Breast epithelium (tissue), 4 donors: ENCODE measurements at regions not wholly inside any gene's neighbourhood (a gene's known extent, or its start where the extent isn't known, plus 50 kb on each side); places are given as distances from the start of the nearest gene placed in this dataset.

Experiments
- DNase-seq, 2 donors: peaks; one replicate each; pipeline ENCODE4 v3.0.0-alpha.2; 2019; ENCODE audit warnings: low spot score in 2 of 2
- H3K27ac ChIP-seq, 2 donors: fragments of 200-600 bp; sonication (generic) in 1 of 2; one replicate each; pipeline ENCODE4 v1.5.1; 2016 to 2019; ENCODE audit warnings: mild to moderate bottlenecking in 1 of 2
- H3K27me3 ChIP-seq, 2 donors: fragments of 200-600 bp; sonication (generic) in 1 of 2; one replicate each; pipeline versions ENCODE4 v1.5.1 to v1.6.0; 2017 to 2019; ENCODE audit warnings: control low read depth in 1 of 2, mild to moderate bottlenecking in 1 of 2
- H3K36me3 ChIP-seq: fragments of 200-600 bp; one replicate; pipeline ENCODE4 v1.5.1; 2019
- H3K4me1 ChIP-seq, 2 donors: fragments of 200-600 bp; sonication (generic); one replicate each; pipeline ENCODE4 v1.5.1; 2016 to 2019; ENCODE audit warnings: control low read depth in 1 of 2
- H3K4me3 ChIP-seq, 3 donors: fragments of 200-600 bp; sonication (generic); 1 replicate in 2 of 3; 2 replicates in 1 of 3; pipeline ENCODE4 v1.5.1; 2016 to 2019; ENCODE audit warnings: mild to moderate bottlenecking in 3 of 3, moderate library complexity in 2 of 3
- H3K9me3 ChIP-seq, 2 donors: fragments of 200-600 bp; sonication (generic) in 1 of 2; one replicate each; pipeline ENCODE4 v1.5.1; 2016 to 2019; ENCODE audit warnings: control low read depth in 1 of 2
- POLR2A ChIP-seq: fragments of 450-650 bp; IDR thresholded peaks from one replicate; pipeline ENCODE4 v1.6.1; 2016; ENCODE audit warnings: antibody characterized with exemption, mild to moderate bottlenecking, moderate library complexity
- POLR2AphosphoS5 ChIP-seq, 3 donors: sonication (generic); formaldehyde crosslinking; IDR thresholded peaks; one replicate each; pipeline ENCODE4 v1.6.1; 2017; ENCODE audit warnings: antibody characterized with exemption in 3 of 3
- intact Hi-C: fragments of 100-400 bp; cut with DNase I; formaldehyde crosslinking; loops from one replicate; pipeline ENCODE4 v1.15.1; 2023; ENCODE audit warnings: low total_unique reads
- TF ChIP-seq, protein P1 (sequence below), 3 donors: fragments of 450-650 bp; IDR thresholded peaks; one replicate each; pipeline ENCODE4 v1.5.1; 2016 to 2017; ENCODE audit warnings: antibody characterized with exemption in 3 of 3, mild to moderate bottlenecking in 3 of 3, moderate library complexity in 3 of 3

GRCh38 chr10:8829592-8829991 is 775.1 kb downstream of the GATA3 start:
- TF ChIP-seq POLR2AphosphoS5 (IDR thresholded peaks at IDR 0.05) (no peak), POLR2A (no peak)
- TF ChIP-seq, protein P1, sequence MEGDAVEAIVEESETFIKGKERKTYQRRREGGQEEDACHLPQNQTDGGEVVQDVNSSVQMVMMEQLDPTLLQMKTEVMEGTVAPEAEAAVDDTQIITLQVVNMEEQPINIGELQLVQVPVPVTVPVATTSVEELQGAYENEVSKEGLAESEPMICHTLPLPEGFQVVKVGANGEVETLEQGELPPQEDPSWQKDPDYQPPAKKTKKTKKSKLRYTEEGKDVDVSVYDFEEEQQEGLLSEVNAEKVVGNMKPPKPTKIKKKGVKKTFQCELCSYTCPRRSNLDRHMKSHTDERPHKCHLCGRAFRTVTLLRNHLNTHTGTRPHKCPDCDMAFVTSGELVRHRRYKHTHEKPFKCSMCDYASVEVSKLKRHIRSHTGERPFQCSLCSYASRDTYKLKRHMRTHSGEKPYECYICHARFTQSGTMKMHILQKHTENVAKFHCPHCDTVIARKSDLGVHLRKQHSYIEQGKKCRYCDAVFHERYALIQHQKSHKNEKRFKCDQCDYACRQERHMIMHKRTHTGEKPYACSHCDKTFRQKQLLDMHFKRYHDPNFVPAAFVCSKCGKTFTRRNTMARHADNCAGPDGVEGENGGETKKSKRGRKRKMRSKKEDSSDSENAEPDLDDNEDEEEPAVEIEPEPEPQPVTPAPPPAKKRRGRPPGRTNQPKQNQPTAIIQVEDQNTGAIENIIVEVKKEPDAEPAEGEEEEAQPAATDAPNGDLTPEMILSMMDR (IDR thresholded peaks at IDR 0.05) = no peak
- no peak overlapping the region for H3K27ac ChIP-seq
- no peak overlapping the region for H3K4me3 ChIP-seq
- H3K27me3 ChIP-seq = no peaks in the 10 kb centered on the region
- DNase-seq = no peak
- no peaks in the 10 kb centered on the region for H3K36me3 ChIP-seq
- H3K9me3 ChIP-seq = no peaks in the 10 kb centered on the region
- intact Hi-C loops = no loop called here
- H3K4me1 ChIP-seq = no peaks in the 10 kb centered on the region

- Histone ChIP-seq H3K4me3 (no peak overlapping the region), H3K36me3 (no peaks in the 10 kb centered on the region), H3K27me3 (no peaks in the 10 kb centered on the region), H3K4me1 (no peaks in the 10 kb centered on the region), H3K9me3 (no peaks in the 10 kb centered on the region), H3K27ac (no peak overlapping the region)
- TF ChIP-seq POLR2A (no peak), POLR2AphosphoS5 (IDR thresholded peaks at IDR 0.05) (no peak)
- TF ChIP-seq, protein P1 (IDR thresholded peaks at IDR 0.05) = no peak
- no peak for DNase-seq
- intact Hi-C loops = no loop called here
Observed at GRCh38 chr10:8830048-8830447, 775.6 kb downstream of the GATA3 start.

DNA sequence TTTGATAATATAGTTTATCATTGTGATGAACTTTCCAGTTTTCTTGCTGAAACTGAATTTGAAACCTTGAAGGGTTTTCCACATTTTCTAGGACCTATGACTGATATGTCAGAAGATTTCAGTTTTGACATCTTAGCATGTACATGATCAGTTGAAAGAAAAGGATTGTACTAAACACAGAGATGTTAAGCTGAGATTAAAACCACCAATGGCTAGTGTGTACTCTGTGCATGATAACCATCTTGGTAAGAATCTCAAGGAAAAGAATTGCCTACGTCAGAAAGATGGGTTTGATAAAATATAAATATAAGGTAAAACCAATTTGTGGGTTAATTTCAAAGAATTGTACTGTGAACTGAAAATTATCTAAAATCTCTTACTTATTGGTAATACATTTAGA is 776.4 kb downstream of the GATA3 start:
- DNase-seq = no peak
- no peaks in the 10 kb centered on the region for H3K9me3 ChIP-seq
- H3K27ac ChIP-seq = no peak overlapping the region
- no peaks in the 10 kb centered on the region for H3K36me3 ChIP-seq
- H3K4me1 ChIP-seq = no peaks in the 10 kb centered on the region
- no peaks in the 10 kb centered on the region for H3K27me3 ChIP-seq
- intact Hi-C loops = no loop called here
- H3K4me3 ChIP-seq = no peak overlapping the region
- TF ChIP-seq, protein P1 (IDR thresholded peaks at IDR 0.05) = no peak
- TF ChIP-seq POLR2AphosphoS5 (IDR thresholded peaks at IDR 0.05) (no peak), POLR2A (no peak)

DNA sequence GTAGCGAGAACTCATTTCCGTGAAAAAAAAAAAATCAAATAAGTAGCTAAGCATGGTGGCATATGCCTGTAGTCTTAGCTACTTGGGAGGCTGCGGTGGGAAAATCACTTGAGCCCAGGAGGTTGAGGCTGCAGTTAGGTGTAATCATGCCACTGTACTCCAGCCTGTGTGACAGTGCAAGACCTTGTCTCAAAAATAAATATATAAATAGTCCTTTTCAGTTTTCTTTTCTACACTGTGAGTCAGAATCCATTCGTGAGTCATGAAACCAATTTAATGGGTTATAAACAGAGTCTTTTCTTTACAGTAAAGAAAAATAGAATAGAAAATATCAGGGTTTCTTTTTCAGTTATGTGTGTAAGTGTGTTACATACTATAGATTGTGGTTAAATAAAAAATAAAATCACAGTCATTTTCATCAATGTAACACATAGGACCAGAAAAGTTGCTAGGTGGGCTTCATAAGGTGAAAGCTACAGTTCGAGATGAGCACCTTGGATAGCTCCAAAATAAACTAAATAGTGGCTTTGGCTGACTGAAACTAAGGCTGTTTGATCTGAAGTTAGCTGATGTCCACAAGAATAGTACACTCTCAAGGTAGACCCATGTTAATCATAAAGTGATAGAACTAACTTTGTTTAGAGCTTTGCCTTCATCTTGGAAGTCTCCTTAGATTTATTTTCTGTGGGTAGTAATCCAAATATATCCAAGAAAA is 781.1 kb downstream of the GATA3 start:
- intact Hi-C loops = no loop called here
- no peaks in the 10 kb centered on the region for H3K27me3 ChIP-seq
- no peak overlapping the region for H3K4me3 ChIP-seq
- no peaks in the 10 kb centered on the region for H3K9me3 ChIP-seq
- no peak for TF ChIP-seq POLR2AphosphoS5 (IDR thresholded peaks at IDR 0.05)
- TF ChIP-seq, protein P1 (IDR thresholded peaks at IDR 0.05) = no peak
- no peak for TF ChIP-seq POLR2A
- no peaks in the 10 kb centered on the region for H3K36me3 ChIP-seq
- H3K27ac ChIP-seq = no peak overlapping the region
- H3K4me1 ChIP-seq = no peaks in the 10 kb centered on the region
- DNase-seq = no peak

DNA sequence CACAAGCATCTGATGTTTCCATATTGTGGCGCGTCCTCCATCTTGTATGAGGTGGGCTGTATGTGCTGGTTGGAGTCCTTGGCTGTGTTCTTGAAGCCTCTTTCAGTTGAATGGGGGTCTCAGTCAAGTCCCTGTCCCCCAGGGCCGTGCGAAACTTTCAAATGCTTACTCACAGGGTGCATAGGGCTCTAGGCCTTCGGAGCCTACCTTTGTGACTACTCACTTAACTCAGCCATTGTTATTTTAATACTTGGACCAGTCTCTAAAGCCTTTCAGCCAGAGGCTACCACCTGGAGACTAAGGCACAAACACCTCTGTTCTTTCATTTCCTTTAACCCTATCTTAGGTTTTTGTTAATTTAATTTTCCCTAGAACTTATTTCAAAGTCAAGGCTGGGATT is 785.9 kb downstream of the GATA3 start:
- Histone ChIP-seq H3K27me3 (no peaks in the 10 kb centered on the region), H3K9me3 (peaks cover 0 to 6% of the 10 kb centered on the region in 2 donors), H3K4me3 (no peak overlapping the region), H3K4me1 (no peaks in the 10 kb centered on the region), H3K36me3 (no peaks in the 10 kb centered on the region), H3K27ac (no peak overlapping the region)
- intact Hi-C loops = no loop called here
- DNase-seq = no peak
- no peak for TF ChIP-seq POLR2AphosphoS5 (IDR thresholded peaks at IDR 0.05)
- no peak for TF ChIP-seq POLR2A
- TF ChIP-seq, protein P1 (IDR thresholded peaks at IDR 0.05) = no peak
